RKO (cell line): ENCODE measurements at regions not wholly inside any gene's neighbourhood (a gene's known extent, or its start where the extent isn't known, plus 50 kb on each side); places are given as distances from the start of the nearest gene placed in this dataset.
"Not testable (repeated sequence)": the region's sequence is repeated elsewhere in the genome, so short reads cannot be mapped to it uniquely, and the experiment has no call there.

Experiments used
- DNase-seq: peaks from one replicate; pipeline ENCODE4 v3.0.0-alpha.2; 2016; ENCODE audit warnings: low spot score

- no peak for DNase-seq
Measured at GRCh38 chr2:190584980-190585661, 50.6 kb upstream of the NEMP2 start.

GRCh38 chr2:190587106-190587505 lies 52.6 kb upstream of the NEMP2 start:
- DNase-seq = no peak

GRCh38 chr2:190589008-190589407 lies 54.5 kb upstream of the NEMP2 start:
- no peak for DNase-seq

GRCh38 chr2:190591437-190591836 lies 56.9 kb upstream of the NEMP2 start:
- no peak for DNase-seq

- no peak for DNase-seq
Measured at GRCh38 chr2:190592831-190593230, 56.1 kb upstream of the NAB1 start.

- DNase-seq = not testable (repeated sequence)
Measured at GRCh38 chr2:190595879-190596278, 53.0 kb upstream of the NAB1 start.

- DNase-seq = no peak
Measured at GRCh38 chr2:190596993-190597392, 51.9 kb upstream of the NAB1 start.

- DNase-seq = no peak
Measured at GRCh38 chr2:190598621-190599020, 50.3 kb upstream of the NAB1 start.

GRCh38 chr2:190599073-190599472 lies 49.8 kb upstream of the NAB1 start:
- peak; percentile 47 for DNase-seq
